Ovary (tissue), 3 donors: ENCODE measurements at regions not wholly inside any gene's neighbourhood (a gene's known extent, or its start where the extent isn't known, plus 50 kb on each side); places are given as distances from the start of the nearest gene placed in this dataset.

ENCODE experiments used
- EP300 ChIP-seq: sonication (generic); formaldehyde crosslinking; IDR thresholded peaks from one replicate; pipeline ENCODE4 v1.6.1; 2017; ENCODE audit warnings: antibody characterized with exemption
- POLR2A ChIP-seq: fragments of 450-650 bp; IDR thresholded peaks from one replicate; pipeline ENCODE4 v1.6.1; 2017; ENCODE audit warnings: antibody characterized with exemption, mild to moderate bottlenecking, moderate library complexity
- TF ChIP-seq, protein P1 (sequence below), 3 donors: fragments of 450-650 bp in 2 of 3; fragments of 200-600 bp in 1 of 3; IDR thresholded peaks; one replicate each; pipeline versions ENCODE4 v1.5.1 to v1.8.0; 2016 to 2022; ENCODE audit warnings: antibody characterized with exemption in 3 of 3, mild to moderate bottlenecking in 1 of 3
- donor health status: DM: no; HTN: no; CAD: no.

GRCh38 chr21:22670148-22670547 is 1671.9 kb downstream of the NCAM2 start:
- TF ChIP-seq EP300: no peak
- TF ChIP-seq, protein P1, sequence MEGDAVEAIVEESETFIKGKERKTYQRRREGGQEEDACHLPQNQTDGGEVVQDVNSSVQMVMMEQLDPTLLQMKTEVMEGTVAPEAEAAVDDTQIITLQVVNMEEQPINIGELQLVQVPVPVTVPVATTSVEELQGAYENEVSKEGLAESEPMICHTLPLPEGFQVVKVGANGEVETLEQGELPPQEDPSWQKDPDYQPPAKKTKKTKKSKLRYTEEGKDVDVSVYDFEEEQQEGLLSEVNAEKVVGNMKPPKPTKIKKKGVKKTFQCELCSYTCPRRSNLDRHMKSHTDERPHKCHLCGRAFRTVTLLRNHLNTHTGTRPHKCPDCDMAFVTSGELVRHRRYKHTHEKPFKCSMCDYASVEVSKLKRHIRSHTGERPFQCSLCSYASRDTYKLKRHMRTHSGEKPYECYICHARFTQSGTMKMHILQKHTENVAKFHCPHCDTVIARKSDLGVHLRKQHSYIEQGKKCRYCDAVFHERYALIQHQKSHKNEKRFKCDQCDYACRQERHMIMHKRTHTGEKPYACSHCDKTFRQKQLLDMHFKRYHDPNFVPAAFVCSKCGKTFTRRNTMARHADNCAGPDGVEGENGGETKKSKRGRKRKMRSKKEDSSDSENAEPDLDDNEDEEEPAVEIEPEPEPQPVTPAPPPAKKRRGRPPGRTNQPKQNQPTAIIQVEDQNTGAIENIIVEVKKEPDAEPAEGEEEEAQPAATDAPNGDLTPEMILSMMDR (IDR thresholded peaks at IDR 0.05): no peak
- TF ChIP-seq POLR2A: no peak
